GM12878 (cell line): ENCODE measurements at regions not wholly inside any gene's neighbourhood (a gene's known extent, or its start where the extent isn't known, plus 50 kb on each side); places are given as distances from the start of the nearest gene placed in this dataset.

Source experiments
- ESRRA ChIP-seq: IDR thresholded peaks from 2 replicates; pipeline ENCODE4 v1.6.1; 2012; ENCODE audit warnings: mild to moderate bottlenecking, low read length, improper control_type of control experiment
- IKZF1 ChIP-seq: fragments of 450-650 bp; conservative IDR thresholded peaks from 2 replicates; pipeline ENCODE4 v1.6.1; 2017; ENCODE audit warnings: antibody characterized with exemption, mild to moderate bottlenecking
- IKZF2 ChIP-seq, 2 experiments: fragments of 450-650 bp; IDR thresholded peaks; 2 replicates each; pipeline ENCODE4 v1.6.1; 2017; ENCODE audit warnings: mild to moderate bottlenecking in 2 of 2, moderate library complexity in 2 of 2
- LARP7 ChIP-seq: fragments of 450-650 bp; IDR thresholded peaks from 2 replicates; pipeline ENCODE4 v1.6.1; 2017; ENCODE audit warnings: mild to moderate bottlenecking
- MTA2 ChIP-seq: fragments of 450-650 bp; IDR thresholded peaks from 2 replicates; pipeline ENCODE4 v1.6.1; 2016; ENCODE audit warnings: low read depth, mild to moderate bottlenecking, moderate library complexity
- NFYB ChIP-seq: IDR thresholded peaks from 2 replicates; pipeline ENCODE4 v1.6.1; 2011; ENCODE audit warnings: low read depth, mild to moderate bottlenecking, low read length, improper control_type of control experiment, moderate library complexity; ENCODE audit not compliant: insufficient read depth
- NR2F1 ChIP-seq: fragments of 450-650 bp; conservative IDR thresholded peaks from 2 replicates; pipeline ENCODE4 v1.6.1; 2017; ENCODE audit warnings: mild to moderate bottlenecking
- PAX5 ChIP-seq: IDR thresholded peaks from 2 replicates; pipeline ENCODE4 v1.6.1; 2011; ENCODE audit warnings: low read depth, low read length, borderline replicate concordance
- POLR2A ChIP-seq: IDR thresholded peaks from 2 replicates; pipeline ENCODE4 v1.6.1; 2011; ENCODE audit warnings: low read depth, mild to moderate bottlenecking, low read length
- RAD21 ChIP-seq: IDR thresholded peaks from 2 replicates; pipeline ENCODE4 v1.6.1; 2011; ENCODE audit warnings: mild to moderate bottlenecking, low read depth, low read length, moderate library complexity; ENCODE audit not compliant: insufficient read depth
- SMC3 ChIP-seq: IDR thresholded peaks from 2 replicates; pipeline ENCODE4 v1.6.1; 2011; ENCODE audit warnings: low read length, improper control_type of control experiment, borderline replicate concordance
- SRF ChIP-seq, 2 experiments: IDR thresholded peaks; 2 replicates each; pipeline ENCODE4 v1.6.1; 2011; ENCODE audit warnings: low read depth in 2 of 2, low read length in 2 of 2, mild to moderate bottlenecking in 1 of 2, moderate library complexity in 1 of 2
- STAT1 ChIP-seq: fragments of 450-650 bp; conservative IDR thresholded peaks from 2 replicates; pipeline ENCODE4 v1.6.1; 2014; ENCODE audit warnings: antibody characterized with exemption, mild to moderate bottlenecking
- STAT3 ChIP-seq: IDR thresholded peaks from 2 replicates; pipeline ENCODE4 v1.6.1; 2011; ENCODE audit warnings: low read depth, low read length, improper control_type of control experiment
- TARDBP ChIP-seq: IDR thresholded peaks from 2 replicates; pipeline ENCODE4 v1.6.1; 2016; ENCODE audit warnings: borderline replicate concordance
- YY1 ChIP-seq: IDR thresholded peaks from 2 replicates; pipeline ENCODE4 v1.6.1; 2011; ENCODE audit warnings: low read depth, mild to moderate bottlenecking, low read length
- ZBED1 ChIP-seq: IDR thresholded peaks from 2 replicates; pipeline ENCODE4 v1.6.1; 2016; ENCODE audit warnings: borderline replicate concordance
- ZNF622 ChIP-seq: fragments of 450-650 bp; IDR thresholded peaks from 2 replicates; pipeline ENCODE4 v1.6.1; 2017; ENCODE audit warnings: mild to moderate bottlenecking, inconsistent platforms
- TF ChIP-seq, protein P1 (sequence below): IDR thresholded peaks from 2 replicates; pipeline ENCODE4 v1.6.1; 2011; ENCODE audit warnings: borderline replicate concordance, low read depth, mild to moderate bottlenecking, moderate library complexity, low read length; ENCODE audit not compliant: insufficient read depth, poor library complexity, severe bottlenecking
- TF ChIP-seq, protein P2 (sequence below): fragments of 450-650 bp; IDR thresholded peaks from 2 replicates; pipeline ENCODE4 v1.6.1; 2017; ENCODE audit warnings: mild to moderate bottlenecking
- TF ChIP-seq, protein P3 (sequence below): fragments of 450-650 bp; IDR thresholded peaks from 2 replicates; pipeline ENCODE4 v1.6.1; 2016; ENCODE audit warnings: mild to moderate bottlenecking
- TF ChIP-seq, protein P4 (sequence below): fragments of 450-650 bp; formaldehyde crosslinking; IDR thresholded peaks from 2 replicates; pipeline ENCODE4 v1.5.0; 2022; ENCODE audit warnings: mild to moderate bottlenecking, missing genetic modification characterization
- TF ChIP-seq, protein P5 (sequence below): IDR thresholded peaks from 2 replicates; pipeline ENCODE4 v1.6.1; 2011; ENCODE audit warnings: low read depth, mild to moderate bottlenecking, low read length, moderate library complexity, borderline replicate concordance; ENCODE audit errors: extremely low read depth
- TF ChIP-seq, protein P6 (sequence below): IDR thresholded peaks from 2 replicates; pipeline ENCODE4 v1.6.1; 2012; ENCODE audit warnings: low read depth, low read length, improper control_type of control experiment

DNA sequence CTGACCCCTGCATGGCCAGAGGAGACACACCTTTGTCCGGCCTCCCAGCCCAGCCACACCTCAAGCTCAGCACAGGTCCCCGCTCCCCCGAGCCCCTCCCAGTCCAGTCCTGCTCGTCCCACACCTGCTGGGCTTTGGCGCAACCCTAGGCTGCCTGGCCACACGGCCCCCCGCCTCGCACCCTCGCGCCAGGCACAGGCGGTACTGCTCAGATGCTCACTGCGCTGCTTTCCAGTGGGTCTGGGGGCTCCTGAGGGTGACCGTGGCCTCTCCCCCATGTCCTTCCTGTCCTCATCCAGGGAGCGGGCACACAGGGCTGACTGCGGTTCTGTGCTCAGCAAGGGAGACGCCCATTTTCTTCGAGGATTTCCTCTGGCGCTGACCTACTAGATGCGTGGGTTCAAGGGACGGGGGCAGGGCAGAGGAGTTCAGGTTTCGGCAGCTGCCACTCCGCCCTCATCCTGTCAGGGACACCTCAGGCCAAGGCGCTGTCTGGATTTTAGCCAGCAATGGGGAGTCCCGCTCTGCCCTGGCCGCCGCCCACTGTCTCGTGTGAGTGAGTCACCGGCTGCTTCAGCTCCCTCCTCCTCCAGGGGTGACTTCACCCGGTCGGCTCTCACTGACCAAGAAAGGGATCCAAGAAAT is 118.0 kb upstream of the ZNF469 start (continued):
- TF ChIP-seq, protein P1, sequence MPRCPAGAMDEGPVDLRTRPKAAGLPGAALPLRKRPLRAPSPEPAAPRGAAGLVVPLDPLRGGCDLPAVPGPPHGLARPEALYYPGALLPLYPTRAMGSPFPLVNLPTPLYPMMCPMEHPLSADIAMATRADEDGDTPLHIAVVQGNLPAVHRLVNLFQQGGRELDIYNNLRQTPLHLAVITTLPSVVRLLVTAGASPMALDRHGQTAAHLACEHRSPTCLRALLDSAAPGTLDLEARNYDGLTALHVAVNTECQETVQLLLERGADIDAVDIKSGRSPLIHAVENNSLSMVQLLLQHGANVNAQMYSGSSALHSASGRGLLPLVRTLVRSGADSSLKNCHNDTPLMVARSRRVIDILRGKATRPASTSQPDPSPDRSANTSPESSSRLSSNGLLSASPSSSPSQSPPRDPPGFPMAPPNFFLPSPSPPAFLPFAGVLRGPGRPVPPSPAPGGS, result peak; percentile 38
- TF ChIP-seq STAT1, result no peak
- TF ChIP-seq MTA2, result no peak
- 0 out of 2 replicates have a peak, but pooled peaks have one; percentile 25 for TF ChIP-seq PAX5
- TF ChIP-seq, protein P2, sequence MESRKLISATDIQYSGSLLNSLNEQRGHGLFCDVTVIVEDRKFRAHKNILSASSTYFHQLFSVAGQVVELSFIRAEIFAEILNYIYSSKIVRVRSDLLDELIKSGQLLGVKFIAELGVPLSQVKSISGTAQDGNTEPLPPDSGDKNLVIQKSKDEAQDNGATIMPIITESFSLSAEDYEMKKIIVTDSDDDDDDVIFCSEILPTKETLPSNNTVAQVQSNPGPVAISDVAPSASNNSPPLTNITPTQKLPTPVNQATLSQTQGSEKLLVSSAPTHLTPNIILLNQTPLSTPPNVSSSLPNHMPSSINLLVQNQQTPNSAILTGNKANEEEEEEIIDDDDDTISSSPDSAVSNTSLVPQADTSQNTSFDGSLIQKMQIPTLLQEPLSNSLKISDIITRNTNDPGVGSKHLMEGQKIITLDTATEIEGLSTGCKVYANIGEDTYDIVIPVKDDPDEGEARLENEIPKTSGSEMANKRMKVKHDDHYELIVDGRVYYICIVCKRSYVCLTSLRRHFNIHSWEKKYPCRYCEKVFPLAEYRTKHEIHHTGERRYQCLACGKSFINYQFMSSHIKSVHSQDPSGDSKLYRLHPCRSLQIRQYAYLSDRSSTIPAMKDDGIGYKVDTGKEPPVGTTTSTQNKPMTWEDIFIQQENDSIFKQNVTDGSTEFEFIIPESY, result no peak
- no peak for TF ChIP-seq ESRRA
- no peak for TF ChIP-seq RAD21
- TF ChIP-seq ZBED1, result no peak
- TF ChIP-seq, protein P3, sequence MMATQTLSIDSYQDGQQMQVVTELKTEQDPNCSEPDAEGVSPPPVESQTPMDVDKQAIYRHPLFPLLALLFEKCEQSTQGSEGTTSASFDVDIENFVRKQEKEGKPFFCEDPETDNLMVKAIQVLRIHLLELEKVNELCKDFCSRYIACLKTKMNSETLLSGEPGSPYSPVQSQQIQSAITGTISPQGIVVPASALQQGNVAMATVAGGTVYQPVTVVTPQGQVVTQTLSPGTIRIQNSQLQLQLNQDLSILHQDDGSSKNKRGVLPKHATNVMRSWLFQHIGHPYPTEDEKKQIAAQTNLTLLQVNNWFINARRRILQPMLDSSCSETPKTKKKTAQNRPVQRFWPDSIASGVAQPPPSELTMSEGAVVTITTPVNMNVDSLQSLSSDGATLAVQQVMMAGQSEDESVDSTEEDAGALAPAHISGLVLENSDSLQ, result peak; percentile 35; the same call in 1 of the 2 replicates
- TF ChIP-seq TARDBP, result no peak
- TF ChIP-seq, protein P4, sequence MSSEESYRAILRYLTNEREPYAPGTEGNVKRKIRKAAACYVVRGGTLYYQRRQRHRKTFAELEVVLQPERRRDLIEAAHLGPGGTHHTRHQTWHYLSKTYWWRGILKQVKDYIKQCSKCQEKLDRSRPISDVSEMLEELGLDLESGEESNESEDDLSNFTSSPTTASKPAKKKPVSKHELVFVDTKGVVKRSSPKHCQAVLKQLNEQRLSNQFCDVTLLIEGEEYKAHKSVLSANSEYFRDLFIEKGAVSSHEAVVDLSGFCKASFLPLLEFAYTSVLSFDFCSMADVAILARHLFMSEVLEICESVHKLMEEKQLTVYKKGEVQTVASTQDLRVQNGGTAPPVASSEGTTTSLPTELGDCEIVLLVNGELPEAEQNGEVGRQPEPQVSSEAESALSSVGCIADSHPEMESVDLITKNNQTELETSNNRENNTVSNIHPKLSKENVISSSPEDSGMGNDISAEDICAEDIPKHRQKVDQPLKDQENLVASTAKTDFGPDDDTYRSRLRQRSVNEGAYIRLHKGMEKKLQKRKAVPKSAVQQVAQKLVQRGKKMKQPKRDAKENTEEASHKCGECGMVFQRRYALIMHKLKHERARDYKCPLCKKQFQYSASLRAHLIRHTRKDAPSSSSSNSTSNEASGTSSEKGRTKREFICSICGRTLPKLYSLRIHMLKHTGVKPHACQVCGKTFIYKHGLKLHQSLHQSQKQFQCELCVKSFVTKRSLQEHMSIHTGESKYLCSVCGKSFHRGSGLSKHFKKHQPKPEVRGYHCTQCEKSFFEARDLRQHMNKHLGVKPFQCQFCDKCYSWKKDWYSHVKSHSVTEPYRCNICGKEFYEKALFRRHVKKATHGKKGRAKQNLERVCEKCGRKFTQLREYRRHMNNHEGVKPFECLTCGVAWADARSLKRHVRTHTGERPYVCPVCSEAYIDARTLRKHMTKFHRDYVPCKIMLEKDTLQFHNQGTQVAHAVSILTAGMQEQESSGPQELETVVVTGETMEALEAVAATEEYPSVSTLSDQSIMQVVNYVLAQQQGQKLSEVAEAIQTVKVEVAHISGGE (CRISPR knock-in tag), result no peak
- TF ChIP-seq NFYB, result no peak
- TF ChIP-seq, protein P5, sequence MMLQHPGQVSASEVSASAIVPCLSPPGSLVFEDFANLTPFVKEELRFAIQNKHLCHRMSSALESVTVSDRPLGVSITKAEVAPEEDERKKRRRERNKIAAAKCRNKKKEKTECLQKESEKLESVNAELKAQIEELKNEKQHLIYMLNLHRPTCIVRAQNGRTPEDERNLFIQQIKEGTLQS, result no peak
- no peak for TF ChIP-seq SRF (IDR thresholded peaks at IDR 0.05; ENCODE audit: low read depth in 2 of 2, low read length in 2 of 2)
- no peak for TF ChIP-seq SMC3
- TF ChIP-seq YY1, result no peak
- TF ChIP-seq LARP7, result no peak
- TF ChIP-seq IKZF1, result 0 out of 2 replicates have a peak, but pooled peaks have one; percentile 15
- no peak for TF ChIP-seq ZNF622
- TF ChIP-seq NR2F1, result peak; percentile 58
- TF ChIP-seq STAT3, result no peak
- TF ChIP-seq POLR2A, result no peak
- TF ChIP-seq, protein P6, sequence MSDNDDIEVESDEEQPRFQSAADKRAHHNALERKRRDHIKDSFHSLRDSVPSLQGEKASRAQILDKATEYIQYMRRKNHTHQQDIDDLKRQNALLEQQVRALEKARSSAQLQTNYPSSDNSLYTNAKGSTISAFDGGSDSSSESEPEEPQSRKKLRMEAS, result no peak
- TF ChIP-seq IKZF2 (IDR thresholded peaks at IDR 0.05), result peak; percentile 11 to 12; a peak in 2 of 4 replicates
- TF ChIP-seq, all 136 proteins: peak for 13
